ENCODE measurements at regions not wholly inside any gene's neighbourhood (a gene's known extent, or its start where the extent isn't known, plus 50 kb on each side); places are given as distances from the start of the nearest gene placed in this dataset.
"Not testable (repeated sequence)": the region's sequence is repeated elsewhere in the genome, so short reads cannot be mapped to it uniquely, and the experiment has no call there.

GRCh38 chr2:9708683-9709538, 78.1 kb upstream of the YWHAQ start:
- no peak for DNase-seq

- no peak for DNase-seq
Measured at GRCh38 chr2:9709539-9710285, 78.9 kb upstream of the YWHAQ start.

GRCh38 chr2:9710311-9710710, 79.5 kb upstream of the YWHAQ start:
- DNase-seq = no peak

GRCh38 chr2:9712263-9712662, 81.5 kb upstream of the YWHAQ start:
- DNase-seq = no peak

- DNase-seq = no peak
Measured at GRCh38 chr2:9714630-9715214, 83.9 kb upstream of the YWHAQ start.

GRCh38 chr2:9715238-9715637, 84.4 kb upstream of the YWHAQ start:
- no peak for DNase-seq

GRCh38 chr2:9717886-9718451, 87.2 kb upstream of the YWHAQ start:
- no peak for DNase-seq

- no peak for DNase-seq
Measured at GRCh38 chr2:9720352-9721093, 89.7 kb upstream of the YWHAQ start.

GRCh38 chr2:9721344-9721743, 90.5 kb upstream of the YWHAQ start:
- no peak for DNase-seq

- DNase-seq = no peak
Measured at GRCh38 chr2:9722451-9722850, 91.7 kb upstream of the YWHAQ start.

GRCh38 chr2:9724565-9724964, 93.8 kb upstream of the YWHAQ start:
- DNase-seq = no peak

- no peak for DNase-seq
Measured at GRCh38 chr2:9725106-9725505, 94.3 kb upstream of the YWHAQ start.

GRCh38 chr2:9726016-9726415, 95.2 kb upstream of the YWHAQ start:
- not testable (repeated sequence) for DNase-seq

GRCh38 chr2:9730523-9730922, 99.7 kb upstream of the YWHAQ start:
- DNase-seq = not testable (repeated sequence)

- no peak for DNase-seq
Measured at GRCh38 chr2:9732824-9733223, 102.0 kb upstream of the YWHAQ start.

GRCh38 chr2:9734308-9734707, 103.5 kb upstream of the YWHAQ start:
- no peak for DNase-seq

- DNase-seq = no peak
Measured at GRCh38 chr2:9735335-9735734, 104.5 kb upstream of the YWHAQ start.

GRCh38 chr2:9736021-9736420, 105.2 kb upstream of the YWHAQ start:
- DNase-seq = no peak

GRCh38 chr2:9737053-9737875, 106.0 kb upstream of the TAF1B start:
- DNase-seq = no peak

- DNase-seq = no peak
Measured at GRCh38 chr2:9738062-9738461, 105.2 kb upstream of the TAF1B start.

- DNase-seq = no peak
Measured at GRCh38 chr2:9738535-9739496, 104.5 kb upstream of the TAF1B start.

Measured in 8988T (cell line).